ENCODE measurements at regions not wholly inside any gene's neighbourhood (a gene's known extent, or its start where the extent isn't known, plus 50 kb on each side); places are given as distances from the start of the nearest gene placed in this dataset.

GRCh38 chr21:35933466-35933865 lies 126.9 kb downstream of the SETD4 start:
- DNase-seq, result no peak

GRCh38 chr21:35932232-35932911 lies 128.0 kb downstream of the SETD4 start:
- DNase-seq, result no peak

GRCh38 chr21:35929901-35930300 lies 130.4 kb downstream of the SETD4 start:
- DNase-seq, result no peak

- DNase-seq, result no peak
These were observed 133.1 kb downstream of the SETD4 start for GRCh38 chr21:35927262-35927661.

GRCh38 chr21:35926003-35926740 lies 134.2 kb downstream of the SETD4 start:
- no peak for DNase-seq

DNA sequence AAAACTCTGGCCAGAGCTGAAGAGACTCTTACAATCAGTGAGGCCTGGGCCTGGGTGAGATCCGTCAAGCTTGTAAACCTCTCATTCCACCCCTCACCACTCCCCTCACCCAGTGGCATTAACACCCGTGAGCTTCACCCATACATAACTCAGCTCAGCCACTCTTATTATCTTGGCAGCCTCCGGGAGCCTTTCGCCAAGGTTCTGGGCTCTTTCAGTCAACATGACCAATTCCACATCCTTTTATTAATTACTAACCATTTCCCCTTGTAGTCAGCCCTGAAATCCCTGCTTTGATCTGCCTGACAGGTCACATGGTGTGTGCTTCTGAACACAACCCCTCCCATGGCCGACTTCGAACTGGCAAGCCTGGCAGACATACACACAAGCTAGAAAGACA lies 134.8 kb downstream of the SETD4 start:
- DNase-seq, result no peak

DNA sequence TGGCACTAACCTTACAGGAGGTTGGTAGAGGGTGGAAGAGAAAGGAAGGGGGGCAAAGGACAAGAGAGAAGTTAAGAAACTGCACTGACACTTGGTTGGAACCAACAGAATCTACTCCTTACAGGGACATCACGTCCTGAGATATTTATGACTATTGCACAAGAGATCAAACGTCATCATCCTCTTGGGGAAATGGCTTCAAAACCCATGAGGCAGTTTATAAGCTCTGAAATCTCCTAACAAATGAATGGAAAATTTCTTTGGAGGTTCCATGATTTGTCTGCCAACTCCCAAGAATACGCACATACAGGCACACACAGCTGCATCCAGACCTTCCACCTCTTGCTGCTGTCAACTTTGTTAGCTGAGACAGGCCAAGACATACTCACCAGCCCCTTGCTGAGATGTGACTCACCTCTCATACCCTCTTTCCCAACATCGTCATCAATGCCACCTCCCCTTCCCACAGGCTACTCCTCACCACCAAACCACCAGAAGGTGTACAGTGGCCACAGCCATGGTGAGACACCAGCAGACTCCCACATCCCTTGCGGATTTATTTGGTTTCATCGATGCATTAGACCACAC lies 135.5 kb downstream of the SETD4 start:
- no peak for DNase-seq

- no peak for DNase-seq
These were observed 136.4 kb downstream of the SETD4 start for GRCh38 chr21:35923971-35924370.

DNA sequence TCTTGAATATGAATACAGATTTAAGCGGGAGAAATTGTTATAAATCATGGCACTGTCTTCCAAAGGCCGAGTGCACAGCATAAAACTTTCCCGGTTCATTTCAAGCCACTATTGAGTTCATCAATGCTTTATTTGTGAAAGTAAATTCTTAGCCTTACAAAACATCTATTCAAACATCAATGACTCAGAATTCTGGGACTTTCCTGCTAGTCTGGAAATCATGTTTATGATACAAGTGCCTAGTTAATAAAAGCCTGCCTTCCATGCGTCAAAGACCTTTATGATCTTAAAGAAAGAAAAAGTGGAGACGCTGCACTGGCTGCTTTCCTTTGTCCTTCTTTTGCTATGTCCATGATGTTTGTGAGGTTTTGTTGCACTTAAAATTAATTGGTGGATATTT lies 137.7 kb downstream of the SETD4 start:
- no peak for DNase-seq

- DNase-seq, result no peak
These were observed 138.9 kb downstream of the SETD4 start for GRCh38 chr21:35921471-35921870.

- DNase-seq, result no peak
These were observed 139.9 kb downstream of the SETD4 start for GRCh38 chr21:35920436-35920835.

DNA sequence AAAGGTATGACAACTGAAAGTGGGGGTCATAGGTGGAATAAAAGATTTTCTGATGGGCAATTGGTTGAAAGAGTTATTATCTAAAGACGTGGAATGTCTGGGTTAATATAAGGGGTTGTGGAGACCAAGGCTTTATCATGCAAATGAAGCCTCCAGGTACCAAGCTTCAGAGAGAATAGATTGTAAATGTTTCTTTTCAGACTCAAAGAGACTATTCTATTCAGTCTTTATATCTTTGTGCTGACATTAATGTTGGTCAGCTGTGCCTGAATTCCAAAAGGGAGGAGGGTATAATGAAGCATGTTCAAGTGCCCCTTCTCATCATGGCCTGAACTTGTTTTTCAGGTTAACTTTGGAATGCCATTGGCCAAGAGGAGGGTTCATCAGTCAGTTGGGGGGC lies 145.3 kb downstream of the SETD4 start:
- no peak for DNase-seq

DNA sequence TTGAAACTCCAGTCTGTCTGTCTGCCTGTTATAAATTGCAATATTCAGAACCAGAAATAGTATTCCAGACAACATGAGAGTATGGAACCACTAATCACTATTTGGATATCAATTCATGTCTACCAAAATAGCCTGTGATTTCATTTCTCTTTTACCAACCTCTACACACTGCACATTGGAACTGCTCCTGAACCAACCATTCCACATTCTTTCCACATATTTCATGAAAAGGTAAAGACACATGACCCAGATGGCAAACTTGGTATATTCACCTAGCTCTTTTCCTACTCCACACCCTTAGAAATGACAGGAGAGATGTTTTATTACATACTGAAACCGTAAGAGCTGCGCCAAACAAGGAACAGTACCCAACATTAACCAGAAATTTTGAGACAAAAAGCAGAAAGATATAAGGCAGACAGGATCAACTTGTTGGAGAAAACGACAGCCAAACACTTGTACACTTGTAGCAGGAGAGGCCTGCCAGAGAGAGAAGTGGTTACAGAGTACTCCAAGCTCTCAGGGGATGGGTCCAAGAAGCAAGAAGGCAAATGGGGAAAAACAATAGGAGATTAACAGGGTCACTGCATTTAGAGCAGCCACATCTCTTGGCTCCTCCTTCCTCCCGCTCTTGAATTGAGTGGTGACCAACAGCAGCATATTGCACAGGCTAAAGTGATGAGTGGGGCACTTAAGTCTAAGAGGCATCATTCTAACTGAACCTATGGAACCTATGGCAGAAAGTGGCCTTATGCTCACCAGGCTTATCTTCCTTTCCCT lies 148.7 kb downstream of the SETD4 start:
- DNase-seq, result no peak

DNA sequence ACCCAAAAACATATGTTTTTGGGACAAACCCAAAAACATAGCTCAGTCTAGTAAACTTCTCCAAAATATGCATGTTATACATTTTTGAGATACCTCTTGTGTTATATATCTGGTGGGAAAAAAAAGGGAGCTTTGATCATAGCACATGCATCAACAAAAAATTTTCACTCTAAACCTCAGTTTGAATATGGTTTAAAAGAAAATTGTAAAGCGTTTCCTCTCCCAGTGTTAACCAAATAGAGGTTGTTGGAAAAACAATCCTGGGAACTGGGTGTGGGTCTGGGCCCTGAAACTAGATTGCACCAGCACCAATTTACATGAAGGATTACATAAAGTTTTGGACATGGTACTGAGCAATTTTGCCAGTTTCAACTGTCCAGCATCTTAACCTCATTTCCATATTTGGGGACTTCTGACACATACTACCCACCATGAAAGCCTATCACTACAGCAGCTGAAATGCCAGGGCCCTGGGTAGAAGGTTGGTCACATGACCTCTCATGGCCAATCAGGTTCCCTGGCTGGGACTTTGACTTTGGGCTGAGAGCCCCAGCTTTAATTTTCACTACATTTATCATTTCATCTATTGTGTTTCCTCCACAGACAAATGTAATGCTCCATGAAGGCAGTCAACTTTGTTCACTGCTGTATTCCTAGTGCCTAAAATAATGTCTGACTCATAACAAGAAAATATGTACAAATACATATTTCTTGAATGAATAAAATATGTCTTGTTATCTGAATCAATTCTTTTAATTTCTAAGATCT lies 150.7 kb downstream of the SETD4 start:
- no peak for DNase-seq

GRCh38 chr21:35908311-35909078 lies 151.8 kb downstream of the SETD4 start:
- DNase-seq, result no peak

- DNase-seq, result no peak
These were observed 153.7 kb downstream of the SETD4 start for GRCh38 chr21:35906586-35906985.

DNA sequence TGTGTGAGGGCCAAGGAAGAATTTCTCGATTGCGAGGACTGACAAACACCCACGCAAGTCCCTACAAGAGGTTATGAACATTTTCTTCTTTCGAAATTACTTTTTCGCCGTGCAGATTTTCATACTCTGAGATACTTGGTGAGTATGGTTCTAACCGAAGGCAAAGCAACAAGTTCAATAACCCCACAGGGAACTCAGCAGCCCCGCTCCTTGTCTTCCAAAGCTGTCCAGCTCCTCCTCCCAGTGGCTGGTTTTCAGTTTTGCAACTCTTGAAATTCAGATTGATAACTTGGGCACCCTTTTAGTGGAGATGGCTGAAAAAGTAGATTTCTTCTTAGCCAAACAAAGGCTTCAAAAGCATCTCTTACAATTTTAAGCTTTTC lies 154.4 kb downstream of the SETD4 start:
- no peak for DNase-seq

DNA sequence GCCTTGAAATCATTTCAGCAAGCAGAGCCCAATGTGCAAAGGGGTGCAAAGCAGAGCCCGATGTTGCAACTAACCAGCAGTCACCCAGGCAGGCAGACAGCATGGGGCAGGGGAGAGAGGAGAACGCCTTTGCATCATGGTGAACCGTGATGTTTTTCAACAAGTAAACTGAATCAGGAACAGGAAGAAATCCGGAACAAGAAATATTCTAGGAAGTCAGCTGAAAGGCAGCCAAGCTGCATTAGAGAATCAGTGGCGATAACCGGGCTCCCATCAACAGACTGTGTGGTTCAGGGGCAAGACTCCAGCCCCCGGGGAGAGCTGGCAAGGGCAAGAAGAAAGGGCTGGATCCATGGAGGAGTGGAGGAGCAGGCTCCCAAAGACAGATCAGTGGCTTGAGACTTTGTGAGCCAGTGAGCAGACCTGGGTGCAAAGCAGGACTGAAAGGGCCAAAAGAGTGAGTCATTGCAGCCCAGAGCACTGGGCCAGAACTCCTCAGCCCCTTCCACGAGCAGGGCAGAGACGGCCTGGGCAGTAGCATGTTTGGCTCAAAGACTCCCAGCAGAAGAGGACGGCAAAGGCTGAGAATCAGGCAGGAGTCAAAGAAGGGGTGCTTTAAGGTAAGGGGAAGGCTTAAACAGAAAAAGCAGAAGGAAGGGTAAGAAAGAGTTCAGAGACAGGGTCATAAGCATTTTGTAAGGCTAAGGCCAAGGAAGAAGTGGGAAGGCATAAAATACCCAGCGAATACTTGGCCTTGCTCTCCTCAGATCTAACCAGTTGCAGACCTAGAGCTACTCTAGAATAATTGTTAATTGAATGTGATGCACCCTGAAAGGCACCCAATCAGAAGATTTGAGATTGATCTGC lies 155.0 kb downstream of the SETD4 start:
- no peak for DNase-seq

GRCh38 chr21:35900539-35900938 lies 159.8 kb downstream of the SETD4 start:
- no peak for DNase-seq

DNA sequence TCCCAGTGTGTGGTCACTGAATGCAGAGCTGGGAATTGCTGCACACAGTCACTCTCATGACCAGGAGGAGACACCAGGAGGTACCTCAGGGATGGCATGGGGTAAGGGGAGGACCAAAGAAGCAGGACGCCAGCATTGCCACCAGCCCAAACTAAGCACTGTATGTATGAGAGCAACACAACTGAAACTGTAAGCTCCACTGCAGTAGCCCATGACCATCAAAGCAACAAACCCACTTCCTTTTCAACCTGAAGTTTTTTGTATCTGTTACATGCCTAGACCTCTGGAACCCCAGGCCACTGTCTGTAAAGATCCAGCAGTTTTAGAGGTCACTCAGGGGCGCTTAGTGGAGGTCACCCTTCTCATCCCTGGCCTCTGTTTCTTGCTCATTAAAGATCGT lies 164.3 kb downstream of the SETD4 start:
- no peak for DNase-seq

GRCh38 chr21:35895598-35895997 lies 164.7 kb downstream of the SETD4 start:
- DNase-seq, result no peak
